Stimulated activated CD4-positive, alpha-beta T cell treated with anti-CD3 and anti-CD28 coated beads, TNF-alpha, amount 100 ng/mL, for 24 hours (primary cell): ENCODE measurements at regions not wholly inside any gene's neighbourhood (a gene's known extent, or its start where the extent isn't known, plus 50 kb on each side); places are given as distances from the start of the nearest gene placed in this dataset.

ENCODE experiments used
- DNase-seq, 3 experiments: peaks; one replicate each; pipeline ENCODE4 v3.0.0-alpha.2; 2020; ENCODE audit warnings: low read depth in 3 of 3

- no peak for DNase-seq
Measured at GRCh38 chr16:87176735-87177134, 140.5 kb downstream of the C16orf95 start.

- no peak for DNase-seq
Measured at GRCh38 chr16:87177673-87178072, 139.5 kb downstream of the C16orf95 start.

- DNase-seq, result no peak
Measured at GRCh38 chr16:87178177-87178863, 138.9 kb downstream of the C16orf95 start.

GRCh38 chr16:87178977-87179376, 138.2 kb downstream of the C16orf95 start:
- no peak for DNase-seq

GRCh38 chr16:87180069-87180468, 137.1 kb downstream of the C16orf95 start:
- DNase-seq, result no peak

- no peak for DNase-seq
Measured at GRCh38 chr16:87182759-87183158, 134.4 kb downstream of the C16orf95 start.

GRCh38 chr16:87183647-87184046, 133.5 kb downstream of the C16orf95 start:
- no peak for DNase-seq

- no peak for DNase-seq
Measured at GRCh38 chr16:87185308-87185707, 131.9 kb downstream of the C16orf95 start.

- DNase-seq, result no peak
Measured at GRCh38 chr16:87185983-87186382, 131.2 kb downstream of the C16orf95 start.

GRCh38 chr16:87186446-87186845, 130.7 kb downstream of the C16orf95 start:
- DNase-seq, result no peak

- DNase-seq, result no peak
Measured at GRCh38 chr16:87186876-87187533, 130.2 kb downstream of the C16orf95 start.

- no peak for DNase-seq
Measured at GRCh38 chr16:87188104-87188503, 129.1 kb downstream of the C16orf95 start.

GRCh38 chr16:87189426-87189825, 127.8 kb downstream of the C16orf95 start:
- DNase-seq, result no peak

GRCh38 chr16:87190288-87191230, 126.6 kb downstream of the C16orf95 start:
- DNase-seq, result no peak

- no peak for DNase-seq
Measured at GRCh38 chr16:87192452-87193073, 124.6 kb downstream of the C16orf95 start.

- DNase-seq, result no peak
Measured at GRCh38 chr16:87194172-87194571, 123.0 kb downstream of the C16orf95 start.

- DNase-seq, result no peak
Measured at GRCh38 chr16:87195161-87195560, 122.0 kb downstream of the C16orf95 start.

- no peak for DNase-seq
Measured at GRCh38 chr16:87196231-87196630, 121.0 kb downstream of the C16orf95 start.

- DNase-seq, result no peak
Measured at GRCh38 chr16:87196661-87197060, 120.5 kb downstream of the C16orf95 start.

- DNase-seq, result no peak
Measured at GRCh38 chr16:87198328-87198832, 118.8 kb downstream of the C16orf95 start.

- DNase-seq, result no peak
Measured at GRCh38 chr16:87198881-87199280, 118.3 kb downstream of the C16orf95 start.

GRCh38 chr16:87199379-87199778, 117.8 kb downstream of the C16orf95 start:
- DNase-seq, result no peak
